ENCODE measurements at regions not wholly inside any gene's neighbourhood (a gene's known extent, or its start where the extent isn't known, plus 50 kb on each side); places are given as distances from the start of the nearest gene placed in this dataset.

DNA sequence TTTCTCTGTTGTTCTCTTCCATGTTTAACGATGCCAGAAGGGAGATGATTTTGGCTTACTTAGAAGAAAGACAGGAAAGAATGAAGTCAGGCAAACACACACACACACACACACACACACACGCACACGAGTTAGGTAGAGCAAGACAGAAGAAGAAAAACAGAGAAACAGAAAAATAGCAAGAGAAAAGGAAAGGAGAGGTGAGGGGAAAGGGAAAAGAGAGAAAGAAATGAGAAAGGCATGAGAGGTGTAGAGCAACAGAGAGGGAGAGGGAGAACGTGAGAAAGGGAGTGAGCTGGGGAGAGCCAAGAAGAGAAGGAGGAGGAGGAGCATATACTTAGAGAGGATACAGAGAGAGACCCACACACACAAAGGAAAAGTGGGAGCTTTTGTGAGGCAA, 385.3 kb downstream of the DOK5 start:
- TF ChIP-seq RAD21 (IDR thresholded peaks at IDR 0.05; ENCODE audit: low read depth): no peak
- no peak for TF ChIP-seq YY1 (IDR thresholded peaks at IDR 0.05; ENCODE audit: low read depth)
- no peak for TF ChIP-seq EGR1 (IDR thresholded peaks at IDR 0.05)
- no peak for TF ChIP-seq ZBTB7A (IDR thresholded peaks at IDR 0.05; ENCODE audit: low read depth)
- TF ChIP-seq NFIC (IDR thresholded peaks at IDR 0.05): no peak
- TF ChIP-seq, protein P1, sequence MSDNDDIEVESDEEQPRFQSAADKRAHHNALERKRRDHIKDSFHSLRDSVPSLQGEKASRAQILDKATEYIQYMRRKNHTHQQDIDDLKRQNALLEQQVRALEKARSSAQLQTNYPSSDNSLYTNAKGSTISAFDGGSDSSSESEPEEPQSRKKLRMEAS (IDR thresholded peaks at IDR 0.05): no peak
- no peak for TF ChIP-seq TAF1 (IDR thresholded peaks at IDR 0.05; ENCODE audit: low read depth)
- TF ChIP-seq TEAD4 (IDR thresholded peaks at IDR 0.05): no peak
